H1 (cell line): ENCODE measurements at regions not wholly inside any gene's neighbourhood (a gene's known extent, or its start where the extent isn't known, plus 50 kb on each side); places are given as distances from the start of the nearest gene placed in this dataset.

ENCODE experiments used
- ATF3 ChIP-seq: IDR thresholded peaks from 2 replicates; pipeline ENCODE4 v1.6.1; 2011; ENCODE audit warnings: low read depth, mild to moderate bottlenecking, low read length; ENCODE audit not compliant: insufficient read depth
- CBX5 ChIP-seq: fragments of 300-800, 300-1000 bp; sonication (generic); IDR thresholded peaks from 2 replicates; pipeline ENCODE4 v1.7.1; 2016; ENCODE audit warnings: antibody characterized with exemption, low read length, low read depth
- CBX8 ChIP-seq: fragments of 300-800, 300-1000 bp; sonication (generic); IDR thresholded peaks from 2 replicates; pipeline ENCODE4 v1.7.1; 2016; ENCODE audit warnings: low read depth, low read length, borderline replicate concordance
- FOSL1 ChIP-seq: IDR thresholded peaks from 2 replicates; pipeline ENCODE4 v1.6.1; 2011; ENCODE audit warnings: mild to moderate bottlenecking, low read depth, low read length, moderate library complexity; ENCODE audit not compliant: insufficient read depth
- NRF1 ChIP-seq: IDR thresholded peaks from 2 replicates; pipeline ENCODE4 v1.6.1; 2011; ENCODE audit warnings: mild to moderate bottlenecking, low read depth, low read length, improper control_type of control experiment
- SP2 ChIP-seq: IDR thresholded peaks from 2 replicates; pipeline ENCODE4 v1.6.1; 2012; ENCODE audit warnings: mild to moderate bottlenecking, low read length, inconsistent platforms

GRCh38 chr3:65291448-65292125 lies 603.8 kb upstream of the ADAMTS9 start (continued):
- no peak for TF ChIP-seq CBX5
- TF ChIP-seq CBX8, result no peak
- TF ChIP-seq ATF3, result no peak
- no peak for TF ChIP-seq NRF1
- no peak for TF ChIP-seq SP2
- TF ChIP-seq FOSL1, result no peak
